Fibroblast of skin of right biceps (primary cell): ENCODE measurements at regions not wholly inside any gene's neighbourhood (a gene's known extent, or its start where the extent isn't known, plus 50 kb on each side); places are given as distances from the start of the nearest gene placed in this dataset.

Source experiments
- DNase-seq: peaks from one replicate; pipeline ENCODE4 v3.0.0-alpha.2; 2013

DNA sequence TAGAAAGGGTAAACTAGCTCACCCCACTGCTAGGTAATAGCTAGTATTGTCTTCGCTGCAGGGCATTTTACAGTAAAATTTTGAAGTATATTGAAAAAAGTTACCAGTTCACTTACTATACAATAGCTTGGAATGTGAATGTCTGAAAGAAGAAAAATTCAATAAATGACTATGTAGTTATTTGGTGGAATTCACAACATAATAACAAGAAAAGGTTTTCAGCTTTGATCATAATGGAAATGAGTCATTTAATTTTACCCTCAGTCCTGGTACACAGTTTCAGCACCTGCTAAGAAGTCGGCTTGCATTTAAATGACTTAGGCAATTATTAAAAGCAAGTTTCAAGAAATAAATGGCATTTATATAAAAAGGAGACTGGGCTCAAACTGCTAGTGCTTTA lies 90.4 kb downstream of the NUP35 start:
- DNase-seq: no peak

- no peak for DNase-seq
These were observed 91.7 kb downstream of the NUP35 start for GRCh38 chr2:183215917-183216316.

GRCh38 chr2:183219888-183220287 lies 95.6 kb downstream of the NUP35 start:
- DNase-seq: peak; percentile 15

DNA sequence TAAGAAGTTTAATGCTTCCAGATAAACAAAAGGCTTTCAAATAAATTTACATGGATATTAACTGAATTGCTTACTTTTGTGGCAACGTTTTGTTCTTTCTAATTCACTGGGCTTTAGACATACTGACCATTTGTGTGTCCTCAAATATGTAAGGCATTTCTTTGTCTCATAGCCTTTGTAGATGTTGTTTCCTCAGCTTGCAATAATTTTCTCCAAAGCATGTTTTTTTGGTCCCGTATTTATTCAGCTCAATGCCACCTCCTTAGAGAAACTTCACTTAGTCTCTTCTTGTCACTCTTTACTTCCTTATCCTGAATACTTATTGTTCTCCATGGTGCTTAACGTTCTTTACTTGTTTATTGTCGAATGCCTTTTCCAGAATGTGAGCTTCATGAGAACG lies 98.5 kb downstream of the NUP35 start:
- DNase-seq: no peak

GRCh38 chr2:183224948-183225347 lies 100.7 kb downstream of the NUP35 start:
- no peak for DNase-seq

- no peak for DNase-seq
These were observed 102.9 kb downstream of the NUP35 start for GRCh38 chr2:183227176-183227575.

GRCh38 chr2:183229386-183229785 lies 105.1 kb downstream of the NUP35 start:
- DNase-seq: peak; percentile 74

- DNase-seq: no peak
These were observed 108.1 kb downstream of the NUP35 start for GRCh38 chr2:183232161-183232865.

GRCh38 chr2:183242937-183243336 lies 118.7 kb downstream of the NUP35 start:
- peak; percentile 26 for DNase-seq

DNA sequence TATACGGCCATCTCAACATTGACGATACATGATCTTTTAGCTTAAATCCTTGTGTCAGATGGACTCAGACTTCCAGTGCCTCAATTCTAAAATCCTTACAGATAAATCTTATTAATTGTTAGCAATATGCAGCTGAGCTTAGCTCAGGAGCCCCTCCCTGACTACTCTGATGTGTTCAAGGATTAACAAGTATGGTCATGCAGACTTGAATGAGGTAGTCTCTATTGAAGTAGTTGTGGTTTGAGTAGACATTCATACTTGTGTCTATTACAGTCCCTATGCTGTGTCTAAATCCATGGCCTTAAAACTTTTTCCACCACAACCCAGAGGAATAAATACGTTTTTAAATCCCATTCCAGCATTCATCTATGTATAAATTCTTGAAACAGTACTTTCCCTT lies 119.5 kb downstream of the NUP35 start:
- DNase-seq: no peak

GRCh38 chr2:183244300-183244844 lies 120.1 kb downstream of the NUP35 start:
- no peak for DNase-seq

DNA sequence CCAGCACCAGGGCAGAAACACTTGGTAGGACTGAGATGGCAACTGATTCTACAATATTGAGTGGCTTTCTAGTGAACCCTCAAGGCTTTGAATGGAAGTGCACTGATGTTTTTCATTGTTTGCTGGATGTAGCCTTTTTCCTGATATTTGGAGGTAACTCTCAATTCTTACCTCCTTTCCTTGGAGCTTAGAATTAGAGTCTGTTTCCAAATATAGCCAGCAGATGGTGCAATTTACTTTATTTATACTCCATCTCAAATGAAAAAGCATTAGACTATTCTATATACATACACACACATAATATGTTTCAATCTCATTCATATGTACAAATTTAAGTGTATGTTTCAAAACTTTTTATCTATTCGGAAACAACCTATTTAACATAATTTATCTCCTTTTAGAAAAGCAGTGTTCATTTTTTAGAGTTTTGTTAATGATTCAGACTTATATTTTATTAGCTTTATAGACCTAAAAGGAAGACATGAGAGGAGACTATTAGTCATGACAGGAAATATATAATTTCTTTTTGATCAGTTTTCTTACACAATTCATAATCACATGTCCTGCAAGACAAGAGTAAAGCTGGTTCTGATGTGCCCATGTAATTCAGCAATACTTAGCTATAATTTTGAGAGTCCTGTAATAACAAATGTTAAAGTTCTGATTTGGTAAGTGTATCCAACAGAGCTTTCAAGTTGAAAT lies 124.8 kb downstream of the NUP35 start:
- DNase-seq: peak; percentile 34

DNA sequence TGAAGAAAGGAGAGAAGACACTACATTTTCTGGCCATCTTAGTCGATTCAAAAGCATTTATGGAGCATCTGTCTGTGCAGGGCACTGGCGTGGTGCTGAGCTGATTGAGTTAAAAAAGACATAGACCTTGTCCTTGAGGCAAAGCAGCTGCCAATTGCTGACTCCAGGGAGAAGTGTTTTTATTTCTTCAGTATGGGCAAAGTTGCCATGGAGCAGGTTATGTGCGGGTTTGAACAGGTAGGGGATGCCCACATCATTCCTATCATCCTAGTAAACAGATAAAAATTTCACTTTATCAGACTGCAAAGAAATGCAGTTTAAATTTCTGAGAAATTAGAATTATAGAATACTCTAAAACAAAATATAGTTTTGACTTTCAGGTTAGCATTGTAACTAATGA lies 125.8 kb downstream of the NUP35 start:
- no peak for DNase-seq

DNA sequence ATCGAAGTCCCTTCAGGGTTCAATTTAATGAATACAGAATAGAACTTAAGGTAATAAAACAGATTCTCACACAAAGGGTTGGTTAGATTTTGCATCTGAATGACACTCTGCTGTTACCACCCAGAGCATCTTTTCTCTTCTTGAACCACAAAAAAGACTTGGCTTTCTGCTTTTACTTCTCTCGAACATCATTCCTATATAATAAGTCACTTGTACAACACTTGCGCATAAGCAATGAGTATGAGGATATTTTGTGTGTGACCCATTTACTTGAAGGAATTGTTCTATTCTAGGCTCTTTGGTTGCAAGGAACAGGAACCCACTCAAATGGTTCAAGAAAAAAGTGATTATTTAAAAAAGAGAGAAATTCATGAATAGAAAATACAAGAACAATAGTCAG lies 126.2 kb downstream of the NUP35 start:
- DNase-seq: peak; percentile 2

- peak; percentile 1 for DNase-seq
These were observed 129.3 kb downstream of the NUP35 start for GRCh38 chr2:183253441-183254130.

- DNase-seq: no peak
These were observed 131.2 kb downstream of the NUP35 start for GRCh38 chr2:183255411-183255810.

GRCh38 chr2:183259921-183260320 lies 135.7 kb downstream of the NUP35 start:
- no peak for DNase-seq

- no peak for DNase-seq
These were observed 136.3 kb downstream of the NUP35 start for GRCh38 chr2:183260527-183260926.

GRCh38 chr2:183264890-183265535 lies 140.8 kb downstream of the NUP35 start:
- DNase-seq: no peak

GRCh38 chr2:183267148-183267827 lies 143.0 kb downstream of the NUP35 start:
- no peak for DNase-seq

DNA sequence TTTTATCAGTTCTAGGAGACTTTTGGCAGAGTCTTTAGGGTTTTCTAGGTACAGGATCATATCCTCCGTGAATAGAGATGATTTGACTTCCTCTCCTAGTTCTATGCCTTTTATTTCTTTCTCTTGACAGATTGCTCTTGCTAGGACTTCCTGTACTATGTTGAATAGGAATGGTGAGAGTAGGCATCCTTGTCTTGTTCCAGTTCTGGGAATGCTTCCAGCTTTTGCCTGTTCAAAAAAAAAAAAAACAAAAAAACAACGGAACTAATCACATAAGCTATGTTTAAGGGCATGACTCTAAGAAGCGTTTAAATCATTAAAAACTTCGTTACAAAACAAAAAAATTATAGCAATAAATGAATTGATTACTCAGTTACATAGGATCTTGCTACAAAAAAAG lies 145.7 kb downstream of the NUP35 start:
- no peak for DNase-seq

DNA sequence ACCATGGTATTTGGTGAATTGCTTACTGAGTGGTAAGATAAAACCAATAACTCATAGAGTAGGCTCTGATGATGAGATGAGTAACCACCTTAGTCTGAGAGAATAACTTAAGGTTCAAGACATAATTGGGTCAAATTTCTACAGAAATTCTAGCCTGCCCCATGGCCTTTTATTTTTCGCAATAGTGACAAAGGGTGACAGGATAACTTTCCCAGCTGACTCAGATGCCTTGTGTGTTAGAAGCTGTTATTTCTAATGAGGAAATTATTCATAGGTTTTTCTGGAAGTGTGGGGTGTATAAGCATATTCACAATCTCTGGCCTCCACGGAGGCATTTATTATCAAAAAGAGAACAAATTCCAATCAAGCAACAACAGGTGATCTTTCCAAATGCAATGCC lies 159.0 kb downstream of the NUP35 start:
- no peak for DNase-seq

- peak; percentile 93 for DNase-seq
These were observed 160.4 kb downstream of the NUP35 start for GRCh38 chr2:183284606-183285005.
